Keratinocyte (primary cell): ENCODE measurements at regions not wholly inside any gene's neighbourhood (a gene's known extent, or its start where the extent isn't known, plus 50 kb on each side); places are given as distances from the start of the nearest gene placed in this dataset.
"Not testable (repeated sequence)": the region's sequence is repeated elsewhere in the genome, so short reads cannot be mapped to it uniquely, and the experiment has no call there.

Source experiments
- DNase-seq: peaks from one replicate; pipeline ENCODE4 v3.0.0-alpha.2; 2011; ENCODE audit warnings: low read depth, missing footprints, low spot score
- FAIRE-seq: peaks from 2 replicates; lab custom pipeline; 2011; peaks lifted over from hg19 to GRCh38; lab: Jason Lieb, UNC
- H2AFZ ChIP-seq: 2 replicates; pipeline ENCODE4 v1.6.0; 2012; ENCODE audit warnings: low read length, control low read depth, inconsistent platforms; ENCODE audit not compliant: control insufficient read depth
- H3K27ac ChIP-seq: 2 replicates; pipeline ENCODE4 v1.5.1; 2011; ENCODE audit warnings: low read length; ENCODE audit not compliant: control insufficient read depth, insufficient read depth
- H3K27me3 ChIP-seq: 3 replicates; pipeline ENCODE4 v1.6.0; 2011; ENCODE audit warnings: low read length; ENCODE audit not compliant: control insufficient read depth, insufficient read depth; ENCODE audit errors: extremely low read depth
- H3K36me3 ChIP-seq, 2 experiments: 2 replicates in 1 of 2; 3 replicates in 1 of 2; pipeline ENCODE4 v1.5.1; 2011; ENCODE audit warnings: low read length in 2 of 2, mild to moderate bottlenecking in 1 of 2; ENCODE audit not compliant: control insufficient read depth in 2 of 2, insufficient read depth in 2 of 2; ENCODE audit errors: extremely low read depth in 1 of 2
- H3K4me1 ChIP-seq: 3 replicates; pipeline ENCODE4 v1.5.1; 2011; ENCODE audit warnings: low read length; ENCODE audit not compliant: control insufficient read depth, insufficient read depth; ENCODE audit errors: extremely low read depth
- H3K4me2 ChIP-seq: 3 replicates; pipeline ENCODE4 v1.6.0; 2011; ENCODE audit warnings: low read depth, low read length; ENCODE audit not compliant: control insufficient read depth, insufficient read depth; ENCODE audit errors: extremely low read depth
- H3K4me3 ChIP-seq, 3 experiments: fragments of 200-600 bp in 1 of 3; sonication (generic) in 1 of 3; 2 replicates in 2 of 3; 3 replicates in 1 of 3; pipeline ENCODE4 v1.5.1; 2011 to 2016; ENCODE audit warnings: low read length in 3 of 3, mild to moderate bottlenecking in 3 of 3, control low read depth in 2 of 3, inconsistent platforms in 1 of 3, low read depth in 1 of 3, mixed read lengths in 1 of 3, mixed run types in 1 of 3, moderate library complexity in 1 of 3; ENCODE audit not compliant: control insufficient read depth in 2 of 3, insufficient read depth in 2 of 3; ENCODE audit errors: extremely low read depth in 1 of 3
- H3K79me2 ChIP-seq: 2 replicates; pipeline ENCODE4 v1.6.0; 2012; ENCODE audit warnings: low read length; ENCODE audit not compliant: control insufficient read depth, insufficient read depth
- H3K9ac ChIP-seq: 3 replicates; pipeline ENCODE4 v1.6.0; 2011; ENCODE audit warnings: low read length; ENCODE audit not compliant: control insufficient read depth, insufficient read depth; ENCODE audit errors: extremely low read depth
- H3K9me1 ChIP-seq: 3 replicates; pipeline ENCODE4 v1.6.0; 2011; ENCODE audit warnings: low read length; ENCODE audit not compliant: control insufficient read depth, insufficient read depth; ENCODE audit errors: extremely low read depth
- H3K9me3 ChIP-seq: 2 replicates; pipeline ENCODE4 v1.5.1; 2012; ENCODE audit warnings: low read depth, low read length; ENCODE audit not compliant: control insufficient read depth
- H4K20me1 ChIP-seq: 3 replicates; pipeline ENCODE4 v1.6.0; 2011; ENCODE audit warnings: low read length; ENCODE audit not compliant: control insufficient read depth, insufficient read depth; ENCODE audit errors: extremely low read depth
- dilution Hi-C: fragments of 300-500 bp; cut with MboI; formaldehyde crosslinking; loops from one replicate; pipeline ENCODE4 v1.7.0; 2020; ENCODE audit warnings: low sequenced_read_pairs; ENCODE audit not compliant: extremely low pct_ligation_motif_present

GRCh38 chr1:206350493-206351275 is 119.6 kb upstream of the IKBKE start:
- H3K9me1 ChIP-seq, H3K9ac ChIP-seq, H3K4me1 ChIP-seq, H3K4me3 ChIP-seq, FAIRE-seq, DNase-seq, H3K4me2 ChIP-seq, dilution Hi-C loops, H3K9me3 ChIP-seq, H3K27ac ChIP-seq, H3K27me3 ChIP-seq, H2AFZ ChIP-seq, H3K36me3 ChIP-seq, H4K20me1 ChIP-seq, H3K79me2 ChIP-seq: not testable (repeated sequence)

DNA sequence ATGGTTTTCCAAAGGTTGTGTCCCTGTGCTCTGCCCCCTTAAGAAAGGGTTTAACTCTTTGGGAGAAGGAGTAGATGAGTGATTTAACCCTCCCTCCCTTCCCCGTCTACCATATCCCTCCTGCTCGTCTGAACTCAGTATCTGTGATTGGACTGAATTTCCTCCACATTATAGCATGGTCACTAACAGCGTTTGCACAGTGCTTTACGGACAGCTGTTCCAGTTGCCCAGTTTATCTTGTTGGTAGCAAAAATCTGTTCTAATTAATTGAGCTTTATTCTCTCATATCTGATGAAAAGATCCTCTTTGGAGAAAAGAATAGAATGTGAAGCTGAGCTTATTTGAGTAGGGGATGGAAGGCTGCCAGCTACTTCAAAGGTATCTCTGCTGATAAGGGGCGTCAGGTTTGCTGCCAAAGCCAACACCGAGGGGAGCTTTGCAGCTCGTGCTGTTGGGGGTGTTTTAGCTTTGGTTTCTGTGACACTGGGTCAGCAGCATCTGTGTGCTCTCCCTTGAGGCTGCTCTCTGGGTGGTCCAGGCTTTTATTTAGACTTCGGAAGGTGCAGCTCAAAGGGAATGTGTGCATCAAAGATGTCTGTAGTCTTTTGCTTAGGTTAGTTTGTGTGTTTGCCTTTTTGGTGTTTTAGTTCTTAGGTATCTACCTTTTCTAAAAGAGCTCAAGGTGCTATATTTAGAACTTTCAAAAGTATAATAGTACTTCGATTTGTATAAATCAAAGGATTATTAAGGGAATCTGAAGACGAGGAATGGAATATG is 118.8 kb upstream of the IKBKE start:
- H3K4me2 ChIP-seq, H3K4me1 ChIP-seq, H3K9me3 ChIP-seq, DNase-seq, dilution Hi-C loops, H3K27ac ChIP-seq, H2AFZ ChIP-seq, H3K9me1 ChIP-seq, H4K20me1 ChIP-seq, H3K4me3 ChIP-seq, H3K9ac ChIP-seq, H3K36me3 ChIP-seq, H3K79me2 ChIP-seq, H3K27me3 ChIP-seq, FAIRE-seq: not testable (repeated sequence)

DNA sequence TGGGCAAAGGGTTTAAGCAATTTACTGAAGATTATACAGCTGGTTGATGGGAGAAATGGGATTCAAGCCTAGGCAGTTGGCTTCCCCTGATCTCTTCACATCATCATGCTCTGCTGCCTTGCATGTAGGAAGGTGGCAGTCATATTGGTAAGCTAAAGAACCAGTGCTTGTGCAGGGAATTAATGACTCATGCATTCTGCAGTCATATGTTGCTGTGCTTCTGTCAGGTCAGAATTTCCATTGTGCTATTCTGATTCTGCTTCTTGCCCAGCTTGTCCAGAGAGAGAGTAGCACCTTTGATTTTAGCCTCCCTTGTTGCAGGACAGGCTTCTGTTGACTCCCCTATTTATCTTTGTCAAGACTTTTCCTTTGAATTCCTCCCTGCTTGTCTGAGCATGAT is 114.0 kb upstream of the IKBKE start:
- H4K20me1 ChIP-seq, H3K9me3 ChIP-seq, H3K4me1 ChIP-seq, H2AFZ ChIP-seq, H3K9ac ChIP-seq, H3K9me1 ChIP-seq, H3K4me3 ChIP-seq, H3K79me2 ChIP-seq, H3K36me3 ChIP-seq, H3K27me3 ChIP-seq, H3K4me2 ChIP-seq, dilution Hi-C loops, H3K27ac ChIP-seq: not testable (repeated sequence)
- DNase-seq (peak; percentile 1), FAIRE-seq (peak; percentile 98)

GRCh38 chr1:206357962-206358361 is 112.3 kb upstream of the IKBKE start:
- H3K9ac ChIP-seq, H3K9me1 ChIP-seq, H3K27me3 ChIP-seq, H3K4me2 ChIP-seq, H3K4me3 ChIP-seq, H4K20me1 ChIP-seq, dilution Hi-C loops, H3K79me2 ChIP-seq, H3K4me1 ChIP-seq, H3K9me3 ChIP-seq, H2AFZ ChIP-seq, H3K36me3 ChIP-seq, DNase-seq: not testable (repeated sequence)
- peak overlapping the region; percentile 47 for H3K27ac ChIP-seq
- peak; percentile 13 for FAIRE-seq

DNA sequence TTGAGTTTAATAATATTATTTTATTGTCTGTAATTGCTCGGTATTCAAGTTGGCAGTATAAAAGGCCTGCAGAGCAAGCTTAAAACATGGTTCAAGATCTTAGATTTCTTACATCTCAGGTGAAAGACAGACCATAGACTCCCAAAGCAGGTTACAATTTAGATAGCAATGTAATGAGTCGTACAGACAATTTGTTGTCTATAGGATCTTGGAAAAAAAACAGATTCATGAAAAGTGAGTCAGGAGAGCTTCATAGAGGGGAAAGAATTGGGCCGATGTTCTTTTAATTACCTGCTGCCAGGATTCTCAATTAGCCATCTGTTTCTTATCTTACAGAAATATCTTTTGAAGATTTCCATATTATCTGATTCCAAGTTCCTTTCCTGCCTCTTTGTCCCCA is 111.5 kb upstream of the IKBKE start:
- H3K9ac ChIP-seq, H3K27ac ChIP-seq, H3K9me1 ChIP-seq, DNase-seq, H4K20me1 ChIP-seq, H3K4me2 ChIP-seq, FAIRE-seq, H3K4me3 ChIP-seq, dilution Hi-C loops, H3K36me3 ChIP-seq, H3K27me3 ChIP-seq, H3K4me1 ChIP-seq, H3K9me3 ChIP-seq, H3K79me2 ChIP-seq, H2AFZ ChIP-seq: not testable (repeated sequence)
